HepG2 (cell line): ENCODE measurements at regions not wholly inside any gene's neighbourhood (a gene's known extent, or its start where the extent isn't known, plus 50 kb on each side); places are given as distances from the start of the nearest gene placed in this dataset.

ENCODE experiments used
- ATAC-seq: fragments of 200-7000 bp; cut with Tn5 transposase; 3 replicates; pipeline ENCODE4 v1.9.1; 2020; ENCODE audit warnings: mild to moderate bottlenecking, moderate library complexity
- BruUV-seq: library from RNA; stranded (reverse); fragments of 400-500 nt; replicated peaks from 2 replicates; lab custom pipeline; 2021; lab: Mats Ljungman, UMichigan
- CTCF ChIA-PET: fragments of 300-600 bp; formaldehyde crosslinking; extraction: SDS; loops from one replicate; lab custom pipeline; 2021; ENCODE audit warnings: low total read pairs, inconsistent platforms, low intra/inter-chr PET ratio; lab: Yijun Ruan, JAX
- POLR2A ChIA-PET: fragments of 350-600 bp; sonication (Branson Sonifier 250); formaldehyde crosslinking; loops from one replicate; lab custom pipeline; 2020; ENCODE audit warnings: antibody characterized with exemption, inconsistent platforms; lab: Yijun Ruan, JAX
- DNase-seq: peaks from one replicate; pipeline ENCODE4 v3.0.0-alpha.2; 2015; ENCODE audit warnings: low spot score
- FAIRE-seq: peaks from 3 replicates; lab custom pipeline; 2011; peaks lifted over from hg19 to GRCh38; lab: Jason Lieb, UNC
- H2AFZ ChIP-seq: one replicate; pipeline ENCODE4 v1.6.1; 2011; ENCODE audit warnings: low read length, inconsistent platforms
- H3K27ac ChIP-seq: fragments of 300-600 bp; 3 replicates; pipeline ENCODE4 v1.8.0; 2011; ENCODE audit warnings: mixed run types, mild to moderate bottlenecking, mixed read lengths, low read length, inconsistent platforms; ENCODE audit not compliant: insufficient read depth; ENCODE audit errors: extremely low read length
- H3K27me3 ChIP-seq, 2 experiments: fragments of 200-600 bp in 1 of 2; 2 replicates in 1 of 2; 3 replicates in 1 of 2; pipeline versions ENCODE4 v1.6.0 to v1.8.0; 2011; ENCODE audit warnings: low read length in 2 of 2, mild to moderate bottlenecking in 2 of 2, moderate library complexity in 2 of 2, inconsistent platforms in 1 of 2; ENCODE audit not compliant: insufficient read depth in 2 of 2, control insufficient read depth in 1 of 2
- H3K36me3 ChIP-seq, 2 experiments: fragments of 200-600 bp in 1 of 2; replicated peaks in 1 of 2; 2 replicates in 1 of 2; 3 replicates in 1 of 2; pipeline versions ENCODE4 v1.5.1 to v1.8.0; 2011; ENCODE audit warnings: low read length in 2 of 2, inconsistent platforms in 1 of 2; ENCODE audit not compliant: insufficient read depth in 2 of 2, control insufficient read depth in 1 of 2
- H3K4me1 ChIP-seq: 2 replicates; pipeline ENCODE4 v1.5.1; 2012; ENCODE audit warnings: low read length, inconsistent platforms; ENCODE audit not compliant: insufficient read depth
- H3K4me2 ChIP-seq: 2 replicates; pipeline ENCODE4 v1.6.0; 2011; ENCODE audit warnings: low read depth, low read length, inconsistent platforms
- H3K4me3 ChIP-seq, 3 experiments: fragments of 200-600 bp in 1 of 3; sonication (generic), shearing (Covaris generic) in 1 of 3; replicated peaks in 1 of 3; 2 replicates each; pipeline ENCODE4 v1.5.1; 2011 to 2016; ENCODE audit warnings: low read length in 3 of 3, inconsistent platforms in 2 of 3, low read depth in 2 of 3, mild to moderate bottlenecking in 2 of 3, control low read depth in 1 of 3, mixed read lengths in 1 of 3; ENCODE audit not compliant: insufficient read depth in 1 of 3
- H3K79me2 ChIP-seq: one replicate; pipeline ENCODE4 v1.6.1; 2011; ENCODE audit warnings: low read length, inconsistent platforms; ENCODE audit not compliant: insufficient read depth
- H3K9ac ChIP-seq: 2 replicates; pipeline ENCODE4 v1.6.0; 2011; ENCODE audit warnings: mild to moderate bottlenecking, low read depth, low read length, inconsistent platforms; ENCODE audit not compliant: insufficient read depth
- H3K9me3 ChIP-seq: 2 replicates; pipeline ENCODE4 v1.5.1; 2012; ENCODE audit warnings: mild to moderate bottlenecking, low read length
- H4K20me1 ChIP-seq: 2 replicates; pipeline ENCODE4 v1.6.0; 2011; ENCODE audit warnings: inconsistent platforms, mild to moderate bottlenecking, low read length, moderate library complexity; ENCODE audit not compliant: insufficient read depth
- E2F2 ChIP-seq: sonication (generic); formaldehyde crosslinking; IDR thresholded peaks from 2 replicates; pipeline ENCODE4 v1.4.0; 2020; ENCODE audit warnings: missing genetic modification reagents, borderline replicate concordance
- LRRFIP1 ChIP-seq: sonication (generic); formaldehyde crosslinking; conservative IDR thresholded peaks from 2 replicates; pipeline ENCODE4 v1.4.0; 2020; ENCODE audit warnings: missing genetic modification reagents
- MTA1 ChIP-seq: sonication (generic); formaldehyde crosslinking; IDR thresholded peaks from 2 replicates; pipeline ENCODE4 v1.4.0; 2020; ENCODE audit warnings: missing genetic modification reagents, mild to moderate bottlenecking, borderline replicate concordance
- NFKBIZ ChIP-seq: IDR thresholded peaks from 2 replicates; pipeline ENCODE4 v1.6.1; 2018; ENCODE audit warnings: missing genetic modification reagents, missing compliant biosample characterization
- RCOR2 ChIP-seq: IDR thresholded peaks from 2 replicates; pipeline ENCODE4 v1.6.1; 2016; ENCODE audit warnings: missing biosample characterization, missing genetic modification reagents
- ZBTB10 ChIP-seq: sonication (generic); formaldehyde crosslinking; IDR thresholded peaks from 2 replicates; pipeline ENCODE4 v1.4.0; 2020; ENCODE audit warnings: missing genetic modification reagents, borderline replicate concordance
- ZNF20 ChIP-seq: sonication (generic); formaldehyde crosslinking; IDR thresholded peaks from 2 replicates; pipeline ENCODE4 v1.4.0; 2020; ENCODE audit warnings: mild to moderate bottlenecking, moderate library complexity, missing genetic modification reagents
- ZNF362 ChIP-seq: sonication (generic); formaldehyde crosslinking; IDR thresholded peaks from 2 replicates; pipeline ENCODE4 v1.4.0; 2020; ENCODE audit warnings: missing genetic modification reagents, mild to moderate bottlenecking, borderline replicate concordance
- ZNF460 ChIP-seq: sonication (generic); formaldehyde crosslinking; IDR thresholded peaks from 2 replicates; pipeline ENCODE4 v1.5.1; 2020; ENCODE audit warnings: missing genetic modification reagents, mild to moderate bottlenecking, borderline replicate concordance
- ZNF530 ChIP-seq: sonication (generic); formaldehyde crosslinking; IDR thresholded peaks from 2 replicates; pipeline ENCODE4 v1.5.0; 2020; ENCODE audit warnings: low read depth, mild to moderate bottlenecking, missing genetic modification reagents
- ZNF557 ChIP-seq: sonication (generic); formaldehyde crosslinking; IDR thresholded peaks from 2 replicates; pipeline ENCODE4 v1.4.0; 2020; ENCODE audit warnings: missing genetic modification reagents
- ZNF562 ChIP-seq: sonication (generic); formaldehyde crosslinking; IDR thresholded peaks from 2 replicates; pipeline ENCODE4 v1.8.0; 2022; ENCODE audit warnings: missing genetic modification reagents, borderline replicate concordance
- ZNF749 ChIP-seq: sonication (generic); formaldehyde crosslinking; IDR thresholded peaks from 2 replicates; pipeline ENCODE4 v1.8.0; 2022; ENCODE audit warnings: mild to moderate bottlenecking, missing genetic modification reagents, moderate library complexity, borderline replicate concordance
- ZNF766 ChIP-seq: sonication (generic); formaldehyde crosslinking; IDR thresholded peaks from 2 replicates; pipeline ENCODE4 v1.5.0; 2020; ENCODE audit warnings: missing genetic modification reagents, borderline replicate concordance
- WGBS: methylation state at CpG from one replicate; pipeline ENCODE4 v1.1.6; 2017; ENCODE audit warnings: low lambda C conversion rate; 5-methylcytosine and 5-hydroxymethylcytosine counted together
- in situ Hi-C: cut with HindIII; loops from 2 replicates; pipeline ENCODE4 v1.10.0; 2017; ENCODE audit warnings: low pct_unique_long_range_greater_than_20kb; ENCODE audit not compliant: extremely low pct_ligation_motif_present
- intact Hi-C: fragments of 100-400 bp; cut with micrococcal nuclease; formaldehyde crosslinking; loops from one replicate; pipeline ENCODE4 v1.10.0; 2022; ENCODE audit not compliant: unreplicated experiment

- TF ChIP-seq ZBTB10 (CRISPR knock-in tag) (no peak), ZNF766 (CRISPR knock-in tag) (no peak), ZNF460 (no peak), ZNF20 (CRISPR knock-in tag) (no peak), MTA1 (CRISPR knock-in tag) (no peak), RCOR2 (CRISPR knock-in tag) (no peak)
Measured at GRCh38 chr3:145900056-145900829, 260.7 kb downstream of the PLOD2 start (continued).

GRCh38 chr3:145902166-145902565 is 258.8 kb downstream of the PLOD2 start:
- no peaks in the 10 kb centered on the region for H3K36me3 ChIP-seq
- ATAC-seq (no peak), DNase-seq (no peak), FAIRE-seq (no peak)
- in situ Hi-C loops (no loop called here), intact Hi-C loops (no loop called here)
- POLR2A ChIA-PET: no interaction called here
- no TSS peak for BruUV-seq
- 4% methylated on average over 1 of the region's 1 CpG for WGBS
- no peak for TF ChIP-seq ZNF557 (CRISPR knock-in tag)
- no peak for TF ChIP-seq LRRFIP1 (CRISPR knock-in tag)
- TF ChIP-seq NFKBIZ: no peak
- TF ChIP-seq ZNF362: no peak
- no peak for TF ChIP-seq ZNF562 (CRISPR knock-in tag)
- TF ChIP-seq ZNF530 (CRISPR knock-in tag): no peak
- no peak for TF ChIP-seq ZNF749 (CRISPR knock-in tag)
- TF ChIP-seq E2F2 (CRISPR knock-in tag): no peak
- no peaks in the 10 kb centered on the region for H3K4me1 ChIP-seq
- no peak overlapping the region for H3K4me2 ChIP-seq
- H2AFZ ChIP-seq: no peak overlapping the region
- no peak overlapping the region for H3K4me3 ChIP-seq
- no peaks in the 10 kb centered on the region for H4K20me1 ChIP-seq
- CTCF ChIA-PET: no interaction called here
- H3K9ac ChIP-seq: no peak overlapping the region
- H3K27me3 ChIP-seq: no peaks in the 10 kb centered on the region
- H3K79me2 ChIP-seq: no peaks in the 10 kb centered on the region
- H3K27ac ChIP-seq: no peak overlapping the region
- no peaks in the 10 kb centered on the region for H3K9me3 ChIP-seq
